ENCODE measurements at regions not wholly inside any gene's neighbourhood (a gene's known extent, or its start where the extent isn't known, plus 50 kb on each side); places are given as distances from the start of the nearest gene placed in this dataset.

GRCh38 chr10:42930516-42931192 lies 146.2 kb upstream of the RET start:
- no peaks in the 10 kb centered on the region for H3K9me3 ChIP-seq (ENCODE audit: low read length)
- H2AFZ ChIP-seq (ENCODE audit: low read length): no peak overlapping the region
- no peak overlapping the region for H3K4me2 ChIP-seq (ENCODE audit: low read length)
- POLR2A ChIA-PET: interaction anchor here (0.6 kb wide), 1 partner anchor 156 kb away, joined by 6 read pairs; no protein-coding TSS in a partner anchor
- CTCF ChIA-PET (ENCODE audit: unreplicated experiment): no interaction called here
- H3K4me3 ChIP-seq (ENCODE audit: low read depth, low read length, poor library complexity, severe bottlenecking): no peak overlapping the region
- no peak overlapping the region for H3K27ac ChIP-seq (ENCODE audit: low read depth, low read length, poor library complexity, severe bottlenecking)
- BruUV-seq (replicated peaks): no TSS peak
- H3K9me2 ChIP-seq (ENCODE audit: insufficient read depth, low read length): no peaks in the 10 kb centered on the region
- intact Hi-C loops (cut with micrococcal nuclease; ENCODE audit: unreplicated experiment): no loop called here
- H4K20me1 ChIP-seq (ENCODE audit: insufficient read depth, low read length): no peaks in the 10 kb centered on the region
- no peak for TF ChIP-seq CTCF (conservative IDR thresholded peaks at IDR 0.05; ENCODE audit: low read length)
- TF ChIP-seq EZH2phosphoT487 (IDR thresholded peaks at IDR 0.05; ENCODE audit: borderline replicate concordance, low read depth, low read length): no peak
- H3K79me2 ChIP-seq (ENCODE audit: insufficient read depth, low read depth, low read length): no peaks in the 10 kb centered on the region
- H3K36me3 ChIP-seq (ENCODE audit: insufficient read depth, low read length): no peaks in the 10 kb centered on the region
- DNase-seq (ENCODE audit: low spot score): no peak
- H3K4me1 ChIP-seq (ENCODE audit: insufficient read depth, low read length, poor library complexity, severe bottlenecking): no peaks in the 10 kb centered on the region

- BruUV-seq (replicated peaks): no TSS peak
- H3K4me2 ChIP-seq (ENCODE audit: low read length): no peak overlapping the region
- no peak overlapping the region for H3K4me3 ChIP-seq (ENCODE audit: low read depth, low read length, poor library complexity, severe bottlenecking)
- H3K79me2 ChIP-seq (ENCODE audit: insufficient read depth, low read depth, low read length): no peaks in the 10 kb centered on the region
- no peaks in the 10 kb centered on the region for H3K4me1 ChIP-seq (ENCODE audit: insufficient read depth, low read length, poor library complexity, severe bottlenecking)
- no peak overlapping the region for H2AFZ ChIP-seq (ENCODE audit: low read length)
- no peak overlapping the region for H3K27ac ChIP-seq (ENCODE audit: low read depth, low read length, poor library complexity, severe bottlenecking)
- ChIA-PET CTCF (ENCODE audit: unreplicated experiment) (no interaction called here), POLR2A (no interaction called here)
- H3K36me3 ChIP-seq (ENCODE audit: insufficient read depth, low read length): no peaks in the 10 kb centered on the region
- TF ChIP-seq EZH2phosphoT487 (IDR thresholded peaks at IDR 0.05; ENCODE audit: borderline replicate concordance, low read depth, low read length) (no peak), CTCF (conservative IDR thresholded peaks at IDR 0.05; ENCODE audit: low read length) (no peak)
- H3K9me3 ChIP-seq (ENCODE audit: low read length): no peaks in the 10 kb centered on the region
- H4K20me1 ChIP-seq (ENCODE audit: insufficient read depth, low read length): no peaks in the 10 kb centered on the region
- intact Hi-C loops (cut with micrococcal nuclease; ENCODE audit: unreplicated experiment): no loop called here
- H3K9me2 ChIP-seq (ENCODE audit: insufficient read depth, low read length): no peaks in the 10 kb centered on the region
- DNase-seq (ENCODE audit: low spot score): no peak
These were observed 144.8 kb upstream of the RET start for GRCh38 chr10:42932116-42932515.

- ChIA-PET POLR2A (interaction anchor here (0.6 kb wide), 1 partner anchor 381 kb away, joined by 5 read pairs; no protein-coding TSS in a partner anchor), CTCF (ENCODE audit: unreplicated experiment) (no interaction called here)
- Histone ChIP-seq H3K4me1 (ENCODE audit: insufficient read depth, low read length, poor library complexity, severe bottlenecking) (no peaks in the 10 kb centered on the region), H3K27ac (ENCODE audit: low read depth, low read length, poor library complexity, severe bottlenecking) (no peak overlapping the region), H3K4me2 (ENCODE audit: low read length) (no peak overlapping the region), H3K9me3 (ENCODE audit: low read length) (no peaks in the 10 kb centered on the region), H3K79me2 (ENCODE audit: insufficient read depth, low read depth, low read length) (no peaks in the 10 kb centered on the region), H3K36me3 (ENCODE audit: insufficient read depth, low read length) (no peaks in the 10 kb centered on the region), H4K20me1 (ENCODE audit: insufficient read depth, low read length) (no peaks in the 10 kb centered on the region), H3K4me3 (ENCODE audit: low read depth, low read length, poor library complexity, severe bottlenecking) (no peak overlapping the region), H2AFZ (ENCODE audit: low read length) (no peak overlapping the region), H3K9me2 (ENCODE audit: insufficient read depth, low read length) (no peaks in the 10 kb centered on the region)
- DNase-seq (ENCODE audit: low spot score): no peak
- BruUV-seq (replicated peaks): no TSS peak
- intact Hi-C loops (cut with micrococcal nuclease; ENCODE audit: unreplicated experiment): no loop called here
- no peak for TF ChIP-seq EZH2phosphoT487 (IDR thresholded peaks at IDR 0.05; ENCODE audit: borderline replicate concordance, low read depth, low read length)
These were observed 144.0 kb upstream of the RET start for GRCh38 chr10:42932735-42933447.

Data from OCI-LY7 (cell line).